ENCODE measurements at regions not wholly inside any gene's neighbourhood (a gene's known extent, or its start where the extent isn't known, plus 50 kb on each side); places are given as distances from the start of the nearest gene placed in this dataset.

DNA sequence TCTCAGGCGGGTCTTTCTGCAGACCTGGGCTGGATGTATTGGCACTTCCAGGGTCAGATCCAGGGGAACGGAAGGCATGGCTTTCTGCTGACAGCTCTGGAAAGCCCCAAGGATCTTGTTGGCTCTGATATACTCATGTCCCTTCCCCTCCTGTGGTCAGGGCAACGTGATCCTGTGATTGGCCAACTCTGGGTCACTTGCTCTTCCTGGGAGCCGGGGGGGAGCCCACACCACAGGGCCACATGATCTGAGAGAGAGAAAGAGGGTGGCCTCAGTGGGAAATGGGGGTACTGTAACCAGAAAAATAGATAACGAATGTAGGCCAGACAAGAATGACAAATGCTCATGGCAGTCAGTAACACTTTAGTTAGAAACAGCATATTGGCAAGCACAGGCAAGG, 223.0 kb downstream of the NFATC2 start:
- TF ChIP-seq CTCF (IDR thresholded peaks at IDR 0.05) = no peak
- TF ChIP-seq POLR2AphosphoS5 (IDR thresholded peaks at IDR 0.05) = no peak
- no peak for TF ChIP-seq POLR2A (IDR thresholded peaks at IDR 0.05; ENCODE audit: low read depth)

All from esophagus muscularis mucosa (tissue), 3 donors.